HS-27A (cell line): ENCODE measurements at regions not wholly inside any gene's neighbourhood (a gene's known extent, or its start where the extent isn't known, plus 50 kb on each side); places are given as distances from the start of the nearest gene placed in this dataset.
A peak's percentile ranks its signal among the peaks of the same experiment; 100 is the strongest.

Source experiments
- DNase-seq: peaks from one replicate; pipeline ENCODE4 v3.0.0-alpha.2; 2012; ENCODE audit warnings: low read depth, missing footprints

- DNase-seq, result no peak
Observed at GRCh38 chr2:67241453-67241852, 155.7 kb upstream of the ETAA1 start.

- no peak for DNase-seq
Observed at GRCh38 chr2:67242456-67242855, 154.7 kb upstream of the ETAA1 start.

- no peak for DNase-seq
Observed at GRCh38 chr2:67243919-67244318, 153.2 kb upstream of the ETAA1 start.

GRCh38 chr2:67246791-67247190 lies 150.3 kb upstream of the ETAA1 start:
- DNase-seq, result no peak

- no peak for DNase-seq
Observed at GRCh38 chr2:67251741-67252140, 145.4 kb upstream of the ETAA1 start.

GRCh38 chr2:67255933-67256615 lies 141.1 kb upstream of the ETAA1 start:
- DNase-seq, result no peak

GRCh38 chr2:67256892-67257291 lies 140.2 kb upstream of the ETAA1 start:
- DNase-seq, result peak; percentile 17

- no peak for DNase-seq
Observed at GRCh38 chr2:67258122-67258521, 139.0 kb upstream of the ETAA1 start.

GRCh38 chr2:67258831-67259230 lies 138.3 kb upstream of the ETAA1 start:
- DNase-seq, result no peak

GRCh38 chr2:67259556-67260342 lies 137.4 kb upstream of the ETAA1 start:
- DNase-seq, result peak; percentile 38

GRCh38 chr2:67260343-67261277 lies 136.5 kb upstream of the ETAA1 start:
- DNase-seq, result peak; percentile 86

- no peak for DNase-seq
Observed at GRCh38 chr2:67267241-67267640, 129.9 kb upstream of the ETAA1 start.

- DNase-seq, result peak; percentile 23
Observed at GRCh38 chr2:67268797-67269196, 128.3 kb upstream of the ETAA1 start.

- DNase-seq, result no peak
Observed at GRCh38 chr2:67272195-67272594, 124.9 kb upstream of the ETAA1 start.

- no peak for DNase-seq
Observed at GRCh38 chr2:67277450-67277849, 119.7 kb upstream of the ETAA1 start.

GRCh38 chr2:67281101-67281500 lies 116.0 kb upstream of the ETAA1 start:
- no peak for DNase-seq

- DNase-seq, result no peak
Observed at GRCh38 chr2:67283641-67284040, 113.5 kb upstream of the ETAA1 start.

- no peak for DNase-seq
Observed at GRCh38 chr2:67286981-67287759, 110.0 kb upstream of the ETAA1 start.

- no peak for DNase-seq
Observed at GRCh38 chr2:67289271-67289670, 107.9 kb upstream of the ETAA1 start.

GRCh38 chr2:67289921-67290371 lies 107.2 kb upstream of the ETAA1 start:
- DNase-seq, result peak; percentile 34

- peak; percentile 79 for DNase-seq
Observed at GRCh38 chr2:67290451-67291290, 106.5 kb upstream of the ETAA1 start.
